ENCODE measurements at regions not wholly inside any gene's neighbourhood (a gene's known extent, or its start where the extent isn't known, plus 50 kb on each side); places are given as distances from the start of the nearest gene placed in this dataset.
A peak's percentile ranks its signal among the peaks of the same experiment; 100 is the strongest.

GRCh38 chr9:32247168-32247567, 137.3 kb upstream of the ACO1 start:
- POLR2A ChIA-PET = no interaction called here
- no peaks in the 10 kb centered on the region for H3K9me3 ChIP-seq (ENCODE audit: control insufficient read depth, insufficient read depth, low read depth, low read length)
- no peak overlapping the region for H3K4me3 ChIP-seq (ENCODE audit: low read depth, low read length)
- H3K27ac ChIP-seq (ENCODE audit: extremely low read depth, low read depth, low read length) = no peak overlapping the region
- CTCF ChIA-PET = no interaction called here
- no peak for TF ChIP-seq ZNF221 (tag by site-specific recombination; IDR thresholded peaks at IDR 0.05; ENCODE audit: borderline replicate concordance)
- TF ChIP-seq, protein P1, sequence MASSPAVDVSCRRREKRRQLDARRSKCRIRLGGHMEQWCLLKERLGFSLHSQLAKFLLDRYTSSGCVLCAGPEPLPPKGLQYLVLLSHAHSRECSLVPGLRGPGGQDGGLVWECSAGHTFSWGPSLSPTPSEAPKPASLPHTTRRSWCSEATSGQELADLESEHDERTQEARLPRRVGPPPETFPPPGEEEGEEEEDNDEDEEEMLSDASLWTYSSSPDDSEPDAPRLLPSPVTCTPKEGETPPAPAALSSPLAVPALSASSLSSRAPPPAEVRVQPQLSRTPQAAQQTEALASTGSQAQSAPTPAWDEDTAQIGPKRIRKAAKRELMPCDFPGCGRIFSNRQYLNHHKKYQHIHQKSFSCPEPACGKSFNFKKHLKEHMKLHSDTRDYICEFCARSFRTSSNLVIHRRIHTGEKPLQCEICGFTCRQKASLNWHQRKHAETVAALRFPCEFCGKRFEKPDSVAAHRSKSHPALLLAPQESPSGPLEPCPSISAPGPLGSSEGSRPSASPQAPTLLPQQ (tag by site-specific recombination; IDR thresholded peaks at IDR 0.05) = no peak
- TF ChIP-seq YY2 (tag by site-specific recombination; IDR thresholded peaks at IDR 0.05) = no peak
- H3K4me1 ChIP-seq (ENCODE audit: control insufficient read depth, insufficient read depth, low read length) = no peaks in the 10 kb centered on the region
- no peaks in the 10 kb centered on the region for H3K36me3 ChIP-seq (ENCODE audit: control insufficient read depth in 2 of 2, insufficient read depth in 1 of 2, low read length in 2 of 2)

DNA sequence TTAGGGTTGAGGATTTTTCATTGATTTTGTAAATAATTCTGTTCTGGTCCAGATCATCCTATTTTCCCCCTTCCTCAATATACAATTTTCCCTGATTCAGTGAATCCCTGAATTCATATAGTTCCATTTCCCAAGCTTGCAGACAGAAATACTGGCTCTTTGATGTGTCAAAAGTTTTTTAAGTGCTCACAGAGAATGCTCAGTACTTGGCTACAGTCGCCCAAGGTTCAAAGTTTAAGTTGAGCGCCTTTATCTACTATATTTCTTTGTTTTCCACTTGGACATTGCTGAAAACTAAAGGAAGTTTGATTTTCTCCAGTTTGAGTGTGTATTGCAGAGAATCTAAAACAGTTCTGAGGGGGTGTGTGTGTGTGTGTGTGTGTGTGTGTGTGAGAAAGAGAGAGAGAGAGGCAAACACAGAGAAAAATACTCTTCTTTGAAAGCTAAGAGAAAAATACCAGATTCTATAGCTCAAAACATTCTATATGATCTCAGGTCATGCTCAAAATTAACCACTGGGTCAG, 136.2 kb upstream of the ACO1 start:
- Histone ChIP-seq H3K4me3 (ENCODE audit: low read depth, low read length) (no peak overlapping the region), H3K4me1 (ENCODE audit: control insufficient read depth, insufficient read depth, low read length) (no peaks in the 10 kb centered on the region), H3K9me3 (ENCODE audit: control insufficient read depth, insufficient read depth, low read depth, low read length) (no peaks in the 10 kb centered on the region), H3K36me3 (ENCODE audit: control insufficient read depth in 2 of 2, insufficient read depth in 1 of 2, low read length in 2 of 2) (no peaks in the 10 kb centered on the region), H3K27ac (ENCODE audit: extremely low read depth, low read depth, low read length) (no peak overlapping the region)
- ChIA-PET CTCF (interaction anchor here (0.6 to 1.8 kb wide), 5 partner anchors 24 to 429 kb away, joined by 3 to 8 read pairs (median 4); no protein-coding TSS in a partner anchor), POLR2A (no interaction called here)
- TF ChIP-seq ZBTB8A (tag by site-specific recombination; IDR thresholded peaks at IDR 0.05) = no peak

- Histone ChIP-seq H3K27ac (ENCODE audit: extremely low read depth, low read depth, low read length) (no peak overlapping the region), H3K4me3 (ENCODE audit: low read depth, low read length) (no peak overlapping the region), H3K36me3 (ENCODE audit: control insufficient read depth in 2 of 2, insufficient read depth in 1 of 2, low read length in 2 of 2) (no peaks in the 10 kb centered on the region), H3K4me1 (ENCODE audit: control insufficient read depth, insufficient read depth, low read length) (no peaks in the 10 kb centered on the region), H3K9me3 (ENCODE audit: control insufficient read depth, insufficient read depth, low read depth, low read length) (no peaks in the 10 kb centered on the region)
- TF ChIP-seq ZNF654 (tag by site-specific recombination; IDR thresholded peaks at IDR 0.05; ENCODE audit: low read depth) (peak; percentile 78), SCRT1 (tag by site-specific recombination; IDR thresholded peaks at IDR 0.05; ENCODE audit: borderline replicate concordance) (peak; percentile 86), ZNF510 (tag by site-specific recombination; IDR thresholded peaks at IDR 0.05; ENCODE audit: insufficient replicate concordance) (no peak), MYNN (tag by site-specific recombination; IDR thresholded peaks at IDR 0.05; ENCODE audit: borderline replicate concordance) (no peak), SCRT2 (tag by site-specific recombination; IDR thresholded peaks at IDR 0.05) (peak; percentile 97)
- ChIA-PET CTCF (interaction anchor here (0.5 to 1.9 kb wide), 16 partner anchors 10 to 1183 kb away, joined by 3 to 10 read pairs (median 3); no protein-coding TSS in a partner anchor), POLR2A (no interaction called here)
Measured at GRCh38 chr9:32251539-32251938, 132.9 kb upstream of the ACO1 start.

- no peaks in the 10 kb centered on the region for H3K4me1 ChIP-seq (ENCODE audit: control insufficient read depth, insufficient read depth, low read length)
- H3K9me3 ChIP-seq (ENCODE audit: control insufficient read depth, insufficient read depth, low read depth, low read length) = no peaks in the 10 kb centered on the region
- H3K36me3 ChIP-seq (ENCODE audit: control insufficient read depth in 2 of 2, insufficient read depth in 1 of 2, low read length in 2 of 2) = no peaks in the 10 kb centered on the region
- H3K4me3 ChIP-seq (ENCODE audit: low read depth, low read length) = no peak overlapping the region
- no peak overlapping the region for H3K27ac ChIP-seq (ENCODE audit: extremely low read depth, low read depth, low read length)
- ChIA-PET POLR2A (no interaction called here), CTCF (interaction anchor here (0.5 to 0.6 kb wide), 3 partner anchors 454 to 1452 kb away, joined by 3 to 4 read pairs (median 3); no protein-coding TSS in a partner anchor)
- TF ChIP-seq, protein P2, sequence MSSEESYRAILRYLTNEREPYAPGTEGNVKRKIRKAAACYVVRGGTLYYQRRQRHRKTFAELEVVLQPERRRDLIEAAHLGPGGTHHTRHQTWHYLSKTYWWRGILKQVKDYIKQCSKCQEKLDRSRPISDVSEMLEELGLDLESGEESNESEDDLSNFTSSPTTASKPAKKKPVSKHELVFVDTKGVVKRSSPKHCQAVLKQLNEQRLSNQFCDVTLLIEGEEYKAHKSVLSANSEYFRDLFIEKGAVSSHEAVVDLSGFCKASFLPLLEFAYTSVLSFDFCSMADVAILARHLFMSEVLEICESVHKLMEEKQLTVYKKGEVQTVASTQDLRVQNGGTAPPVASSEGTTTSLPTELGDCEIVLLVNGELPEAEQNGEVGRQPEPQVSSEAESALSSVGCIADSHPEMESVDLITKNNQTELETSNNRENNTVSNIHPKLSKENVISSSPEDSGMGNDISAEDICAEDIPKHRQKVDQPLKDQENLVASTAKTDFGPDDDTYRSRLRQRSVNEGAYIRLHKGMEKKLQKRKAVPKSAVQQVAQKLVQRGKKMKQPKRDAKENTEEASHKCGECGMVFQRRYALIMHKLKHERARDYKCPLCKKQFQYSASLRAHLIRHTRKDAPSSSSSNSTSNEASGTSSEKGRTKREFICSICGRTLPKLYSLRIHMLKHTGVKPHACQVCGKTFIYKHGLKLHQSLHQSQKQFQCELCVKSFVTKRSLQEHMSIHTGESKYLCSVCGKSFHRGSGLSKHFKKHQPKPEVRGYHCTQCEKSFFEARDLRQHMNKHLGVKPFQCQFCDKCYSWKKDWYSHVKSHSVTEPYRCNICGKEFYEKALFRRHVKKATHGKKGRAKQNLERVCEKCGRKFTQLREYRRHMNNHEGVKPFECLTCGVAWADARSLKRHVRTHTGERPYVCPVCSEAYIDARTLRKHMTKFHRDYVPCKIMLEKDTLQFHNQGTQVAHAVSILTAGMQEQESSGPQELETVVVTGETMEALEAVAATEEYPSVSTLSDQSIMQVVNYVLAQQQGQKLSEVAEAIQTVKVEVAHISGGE (tag by site-specific recombination; conservative IDR thresholded peaks at IDR 0.05; ENCODE audit: low read depth) = no peak
- TF ChIP-seq ZNF488 (tag by site-specific recombination; IDR thresholded peaks at IDR 0.05) (no peak), ZNF596 (tag by site-specific recombination; IDR thresholded peaks at IDR 0.05) (no peak), ZFP69B (tag by site-specific recombination; IDR thresholded peaks at IDR 0.05) (no peak), CTCF (tag by site-specific recombination; IDR thresholded peaks at IDR 0.05) (no peak), KLF7 (tag by site-specific recombination; IDR thresholded peaks at IDR 0.05; ENCODE audit: borderline replicate concordance) (no peak), ZNF302 (tag by site-specific recombination; IDR thresholded peaks at IDR 0.05; ENCODE audit: low read depth) (no peak), ZNF529 (tag by site-specific recombination; IDR thresholded peaks at IDR 0.05; ENCODE audit: insufficient replicate concordance) (no peak)
Measured at GRCh38 chr9:32253731-32254130, 130.7 kb upstream of the ACO1 start.

Data from HEK293 (cell line).